ENCODE measurements at regions not wholly inside any gene's neighbourhood (a gene's known extent, or its start where the extent isn't known, plus 50 kb on each side); places are given as distances from the start of the nearest gene placed in this dataset.

DNA sequence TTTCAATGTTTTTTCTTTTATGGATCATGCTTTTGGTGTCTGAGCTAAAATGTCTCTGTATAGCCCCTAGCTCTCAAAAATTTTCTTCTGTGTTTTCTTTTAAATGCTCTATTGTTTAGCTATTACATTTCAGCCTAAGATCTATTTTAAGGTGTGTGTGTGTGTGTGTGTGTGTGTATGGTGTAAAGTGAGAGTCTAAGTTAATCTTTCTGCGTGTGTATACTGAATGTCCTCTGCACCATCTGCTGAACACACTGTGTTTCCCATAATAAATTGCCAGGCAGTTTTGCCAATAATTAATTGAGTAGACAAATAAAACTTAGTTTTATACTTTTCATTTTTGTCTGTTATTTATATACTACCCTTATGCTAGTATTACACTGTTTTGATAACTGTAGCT, 2096.3 kb upstream of the C9orf72 start (continued):
- no peak for TF ChIP-seq TCF7L2 (IDR thresholded peaks at IDR 0.05; ENCODE audit: low read depth, low read length)

DNA sequence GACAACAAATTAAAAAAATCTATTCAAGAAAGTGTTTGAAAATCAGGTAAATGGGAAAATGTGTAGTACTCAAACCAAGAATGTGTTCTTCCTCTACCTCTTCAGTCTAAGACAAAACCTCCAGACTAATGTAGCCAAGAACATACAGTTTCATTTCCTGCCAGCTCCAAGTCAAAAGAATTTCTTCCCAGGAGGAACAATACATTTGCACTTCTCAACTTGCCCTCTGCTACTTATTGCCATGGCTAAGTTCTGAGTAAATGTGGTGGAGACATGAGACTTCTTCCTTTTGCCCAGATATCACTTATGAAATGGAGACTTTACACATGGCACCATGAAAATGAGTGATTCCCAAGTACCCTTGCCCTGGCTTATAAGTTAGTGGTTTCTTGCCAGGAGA, 2112.2 kb upstream of the C9orf72 start:
- DNase-seq (ENCODE audit: extremely low read depth in 1 of 4, low spot score in 3 of 4) (no peak), ATAC-seq (no peak), FAIRE-seq (no peak)
- no peaks in the 10 kb centered on the region for H3K9me1 ChIP-seq (ENCODE audit: control insufficient read depth, insufficient read depth, low read length)
- no peaks in the 10 kb centered on the region for H3K4me1 ChIP-seq (replicated peaks in 1 of 2; ENCODE audit: control insufficient read depth in 2 of 2, insufficient read depth in 2 of 2, low read length in 2 of 2)
- no TSS peak for BruUV-seq (replicated peaks)
- in situ Hi-C loops (cut with MboI): no loop called here
- POLR2A ChIA-PET: no interaction called here
- H3K27ac ChIP-seq (ENCODE audit: extremely low read depth, low read depth, low read length): no peak overlapping the region
- no peaks in the 10 kb centered on the region for H3K36me3 ChIP-seq (ENCODE audit: control insufficient read depth, insufficient read depth, low read length)
- no peaks in the 10 kb centered on the region for H3K27me3 ChIP-seq (ENCODE audit: control insufficient read depth in 2 of 2, insufficient read depth in 2 of 2, low read length in 2 of 2)
- no peak overlapping the region for H2AFZ ChIP-seq (ENCODE audit: low read depth, low read length)
- intact Hi-C loops (cut with micrococcal nuclease): no loop called here
- CTCF ChIA-PET (ENCODE audit: low intra/inter-chr PET ratio): no interaction called here
- H3K4me2 ChIP-seq (ENCODE audit: insufficient read depth, low read length): no peak overlapping the region
- no peaks in the 10 kb centered on the region for H4K20me1 ChIP-seq (replicated peaks; ENCODE audit: control insufficient read depth, insufficient read depth, low read length)
- H3K9ac ChIP-seq (ENCODE audit: insufficient read depth in 1 of 2, low read depth in 2 of 2, low read length in 2 of 2): no peak overlapping the region
- no peak overlapping the region for H3K4me3 ChIP-seq
- no peaks in the 10 kb centered on the region for H3K79me2 ChIP-seq (ENCODE audit: control insufficient read depth, insufficient read depth, low read length)
- H3K9me3 ChIP-seq (replicated peaks; ENCODE audit: control insufficient read depth, insufficient read depth, low read depth, low read length): no peaks in the 10 kb centered on the region
- TF ChIP-seq SLC30A9 (CRISPR knock-in tag; IDR thresholded peaks at IDR 0.05) (no peak), MECOM (CRISPR knock-in tag; IDR thresholded peaks at IDR 0.05) (no peak), ZNF41 (CRISPR knock-in tag; conservative IDR thresholded peaks at IDR 0.05) (no peak), IFI16 (CRISPR knock-in tag; IDR thresholded peaks at IDR 0.05) (no peak)
- TF ChIP-seq, protein P1, sequence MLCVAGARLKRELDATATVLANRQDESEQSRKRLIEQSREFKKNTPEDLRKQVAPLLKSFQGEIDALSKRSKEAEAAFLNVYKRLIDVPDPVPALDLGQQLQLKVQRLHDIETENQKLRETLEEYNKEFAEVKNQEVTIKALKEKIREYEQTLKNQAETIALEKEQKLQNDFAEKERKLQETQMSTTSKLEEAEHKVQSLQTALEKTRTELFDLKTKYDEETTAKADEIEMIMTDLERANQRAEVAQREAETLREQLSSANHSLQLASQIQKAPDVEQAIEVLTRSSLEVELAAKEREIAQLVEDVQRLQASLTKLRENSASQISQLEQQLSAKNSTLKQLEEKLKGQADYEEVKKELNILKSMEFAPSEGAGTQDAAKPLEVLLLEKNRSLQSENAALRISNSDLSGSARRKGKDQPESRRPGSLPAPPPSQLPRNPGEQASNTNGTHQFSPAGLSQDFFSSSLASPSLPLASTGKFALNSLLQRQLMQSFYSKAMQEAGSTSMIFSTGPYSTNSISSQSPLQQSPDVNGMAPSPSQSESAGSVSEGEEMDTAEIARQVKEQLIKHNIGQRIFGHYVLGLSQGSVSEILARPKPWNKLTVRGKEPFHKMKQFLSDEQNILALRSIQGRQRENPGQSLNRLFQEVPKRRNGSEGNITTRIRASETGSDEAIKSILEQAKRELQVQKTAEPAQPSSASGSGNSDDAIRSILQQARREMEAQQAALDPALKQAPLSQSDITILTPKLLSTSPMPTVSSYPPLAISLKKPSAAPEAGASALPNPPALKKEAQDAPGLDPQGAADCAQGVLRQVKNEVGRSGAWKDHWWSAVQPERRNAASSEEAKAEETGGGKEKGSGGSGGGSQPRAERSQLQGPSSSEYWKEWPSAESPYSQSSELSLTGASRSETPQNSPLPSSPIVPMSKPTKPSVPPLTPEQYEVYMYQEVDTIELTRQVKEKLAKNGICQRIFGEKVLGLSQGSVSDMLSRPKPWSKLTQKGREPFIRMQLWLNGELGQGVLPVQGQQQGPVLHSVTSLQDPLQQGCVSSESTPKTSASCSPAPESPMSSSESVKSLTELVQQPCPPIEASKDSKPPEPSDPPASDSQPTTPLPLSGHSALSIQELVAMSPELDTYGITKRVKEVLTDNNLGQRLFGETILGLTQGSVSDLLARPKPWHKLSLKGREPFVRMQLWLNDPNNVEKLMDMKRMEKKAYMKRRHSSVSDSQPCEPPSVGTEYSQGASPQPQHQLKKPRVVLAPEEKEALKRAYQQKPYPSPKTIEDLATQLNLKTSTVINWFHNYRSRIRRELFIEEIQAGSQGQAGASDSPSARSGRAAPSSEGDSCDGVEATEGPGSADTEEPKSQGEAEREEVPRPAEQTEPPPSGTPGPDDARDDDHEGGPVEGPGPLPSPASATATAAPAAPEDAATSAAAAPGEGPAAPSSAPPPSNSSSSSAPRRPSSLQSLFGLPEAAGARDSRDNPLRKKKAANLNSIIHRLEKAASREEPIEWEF (CRISPR knock-in tag; IDR thresholded peaks at IDR 0.05): no peak
- TF ChIP-seq, protein P2, sequence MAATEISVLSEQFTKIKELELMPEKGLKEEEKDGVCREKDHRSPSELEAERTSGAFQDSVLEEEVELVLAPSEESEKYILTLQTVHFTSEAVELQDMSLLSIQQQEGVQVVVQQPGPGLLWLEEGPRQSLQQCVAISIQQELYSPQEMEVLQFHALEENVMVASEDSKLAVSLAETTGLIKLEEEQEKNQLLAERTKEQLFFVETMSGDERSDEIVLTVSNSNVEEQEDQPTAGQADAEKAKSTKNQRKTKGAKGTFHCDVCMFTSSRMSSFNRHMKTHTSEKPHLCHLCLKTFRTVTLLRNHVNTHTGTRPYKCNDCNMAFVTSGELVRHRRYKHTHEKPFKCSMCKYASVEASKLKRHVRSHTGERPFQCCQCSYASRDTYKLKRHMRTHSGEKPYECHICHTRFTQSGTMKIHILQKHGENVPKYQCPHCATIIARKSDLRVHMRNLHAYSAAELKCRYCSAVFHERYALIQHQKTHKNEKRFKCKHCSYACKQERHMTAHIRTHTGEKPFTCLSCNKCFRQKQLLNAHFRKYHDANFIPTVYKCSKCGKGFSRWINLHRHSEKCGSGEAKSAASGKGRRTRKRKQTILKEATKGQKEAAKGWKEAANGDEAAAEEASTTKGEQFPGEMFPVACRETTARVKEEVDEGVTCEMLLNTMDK (IDR thresholded peaks at IDR 0.05; ENCODE audit: borderline replicate concordance, insufficient read depth, low read depth, low read length, poor library complexity, severe bottlenecking): no peak
- TF ChIP-seq, protein P3, sequence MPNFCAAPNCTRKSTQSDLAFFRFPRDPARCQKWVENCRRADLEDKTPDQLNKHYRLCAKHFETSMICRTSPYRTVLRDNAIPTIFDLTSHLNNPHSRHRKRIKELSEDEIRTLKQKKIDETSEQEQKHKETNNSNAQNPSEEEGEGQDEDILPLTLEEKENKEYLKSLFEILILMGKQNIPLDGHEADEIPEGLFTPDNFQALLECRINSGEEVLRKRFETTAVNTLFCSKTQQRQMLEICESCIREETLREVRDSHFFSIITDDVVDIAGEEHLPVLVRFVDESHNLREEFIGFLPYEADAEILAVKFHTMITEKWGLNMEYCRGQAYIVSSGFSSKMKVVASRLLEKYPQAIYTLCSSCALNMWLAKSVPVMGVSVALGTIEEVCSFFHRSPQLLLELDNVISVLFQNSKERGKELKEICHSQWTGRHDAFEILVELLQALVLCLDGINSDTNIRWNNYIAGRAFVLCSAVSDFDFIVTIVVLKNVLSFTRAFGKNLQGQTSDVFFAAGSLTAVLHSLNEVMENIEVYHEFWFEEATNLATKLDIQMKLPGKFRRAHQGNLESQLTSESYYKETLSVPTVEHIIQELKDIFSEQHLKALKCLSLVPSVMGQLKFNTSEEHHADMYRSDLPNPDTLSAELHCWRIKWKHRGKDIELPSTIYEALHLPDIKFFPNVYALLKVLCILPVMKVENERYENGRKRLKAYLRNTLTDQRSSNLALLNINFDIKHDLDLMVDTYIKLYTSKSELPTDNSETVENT (CRISPR knock-in tag; IDR thresholded peaks at IDR 0.05): no peak
- TF ChIP-seq, protein P4, sequence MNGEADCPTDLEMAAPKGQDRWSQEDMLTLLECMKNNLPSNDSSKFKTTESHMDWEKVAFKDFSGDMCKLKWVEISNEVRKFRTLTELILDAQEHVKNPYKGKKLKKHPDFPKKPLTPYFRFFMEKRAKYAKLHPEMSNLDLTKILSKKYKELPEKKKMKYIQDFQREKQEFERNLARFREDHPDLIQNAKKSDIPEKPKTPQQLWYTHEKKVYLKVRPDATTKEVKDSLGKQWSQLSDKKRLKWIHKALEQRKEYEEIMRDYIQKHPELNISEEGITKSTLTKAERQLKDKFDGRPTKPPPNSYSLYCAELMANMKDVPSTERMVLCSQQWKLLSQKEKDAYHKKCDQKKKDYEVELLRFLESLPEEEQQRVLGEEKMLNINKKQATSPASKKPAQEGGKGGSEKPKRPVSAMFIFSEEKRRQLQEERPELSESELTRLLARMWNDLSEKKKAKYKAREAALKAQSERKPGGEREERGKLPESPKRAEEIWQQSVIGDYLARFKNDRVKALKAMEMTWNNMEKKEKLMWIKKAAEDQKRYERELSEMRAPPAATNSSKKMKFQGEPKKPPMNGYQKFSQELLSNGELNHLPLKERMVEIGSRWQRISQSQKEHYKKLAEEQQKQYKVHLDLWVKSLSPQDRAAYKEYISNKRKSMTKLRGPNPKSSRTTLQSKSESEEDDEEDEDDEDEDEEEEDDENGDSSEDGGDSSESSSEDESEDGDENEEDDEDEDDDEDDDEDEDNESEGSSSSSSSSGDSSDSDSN (IDR thresholded peaks at IDR 0.05; ENCODE audit: borderline replicate concordance in 1 of 2, low read depth in 2 of 2, low read length in 2 of 2): no peak

All from K562 (cell line).